ENCODE measurements at regions not wholly inside any gene's neighbourhood (a gene's known extent, or its start where the extent isn't known, plus 50 kb on each side); places are given as distances from the start of the nearest gene placed in this dataset.
A peak's percentile ranks its signal among the peaks of the same experiment; 100 is the strongest.
"Not testable (repeated sequence)": the region's sequence is repeated elsewhere in the genome, so short reads cannot be mapped to it uniquely, and the experiment has no call there.

GRCh38 chr22:11606047-11607000, 3921.7 kb upstream of the OR11H1 start:
- ATAC-seq: not testable (repeated sequence)

- ATAC-seq: not testable (repeated sequence)
Observed at GRCh38 chr22:11607215-11607614, 3920.8 kb upstream of the OR11H1 start.

GRCh38 chr22:11608486-11608885, 3919.5 kb upstream of the OR11H1 start:
- not testable (repeated sequence) for ATAC-seq

DNA sequence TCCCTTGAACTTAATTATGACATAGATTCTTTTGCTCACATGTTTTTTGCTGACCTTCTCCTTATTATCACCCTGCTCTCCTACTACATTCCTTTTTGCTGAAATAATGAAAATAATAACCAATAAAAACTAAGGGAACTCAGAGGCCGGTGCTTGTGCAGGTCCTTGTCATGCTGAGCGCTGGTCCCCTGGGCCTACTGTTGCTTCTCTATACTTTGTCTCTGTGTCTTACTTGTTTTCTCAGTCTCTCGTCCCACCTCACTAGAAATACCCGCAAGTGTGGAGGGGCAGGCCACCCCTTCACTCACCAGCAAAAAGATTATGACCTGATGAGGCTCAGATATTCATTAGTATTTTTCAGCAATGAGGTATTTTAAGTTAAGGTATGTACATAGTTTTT, 3918.8 kb upstream of the OR11H1 start:
- not testable (repeated sequence) for ATAC-seq

DNA sequence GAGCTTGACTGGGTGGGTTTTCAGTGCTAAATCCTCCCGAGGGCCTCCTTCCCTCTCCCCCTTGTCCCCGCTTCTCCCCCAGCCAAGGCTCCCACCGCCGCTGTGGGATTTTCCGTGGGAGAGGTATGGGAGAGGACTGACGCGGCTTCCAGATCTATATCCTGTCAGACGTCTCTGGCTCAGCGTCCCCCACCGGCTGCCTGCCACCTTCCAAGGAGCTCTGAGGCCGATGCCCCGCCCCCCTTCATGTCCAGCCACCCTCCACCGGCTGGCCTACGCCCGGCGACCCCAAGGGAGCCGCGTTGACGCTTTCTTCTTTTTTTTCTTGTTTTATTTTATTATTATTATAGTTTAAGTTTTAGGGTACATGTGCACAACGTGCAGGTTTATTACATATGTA, 3916.7 kb upstream of the OR11H1 start:
- ATAC-seq: not testable (repeated sequence)

DNA sequence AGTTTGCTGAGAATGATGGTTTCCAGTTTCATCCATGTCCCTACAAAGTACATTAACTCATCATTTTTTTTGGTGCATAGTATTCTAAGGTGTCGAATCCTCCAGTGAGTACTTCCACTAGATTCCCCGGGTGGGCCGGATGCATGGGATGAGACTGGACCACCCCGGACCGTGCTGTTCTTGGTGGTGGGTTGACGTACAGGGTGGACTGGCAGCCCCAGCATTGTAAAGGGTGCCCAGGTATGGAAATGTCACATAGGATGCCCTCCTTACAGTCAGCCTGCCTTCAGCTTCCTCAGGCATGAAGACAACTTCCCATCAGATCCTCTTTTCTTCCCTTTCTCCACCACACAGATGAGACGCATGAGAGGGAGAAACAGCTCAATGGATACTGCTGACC, 3916.1 kb upstream of the OR11H1 start:
- ATAC-seq: not testable (repeated sequence)

DNA sequence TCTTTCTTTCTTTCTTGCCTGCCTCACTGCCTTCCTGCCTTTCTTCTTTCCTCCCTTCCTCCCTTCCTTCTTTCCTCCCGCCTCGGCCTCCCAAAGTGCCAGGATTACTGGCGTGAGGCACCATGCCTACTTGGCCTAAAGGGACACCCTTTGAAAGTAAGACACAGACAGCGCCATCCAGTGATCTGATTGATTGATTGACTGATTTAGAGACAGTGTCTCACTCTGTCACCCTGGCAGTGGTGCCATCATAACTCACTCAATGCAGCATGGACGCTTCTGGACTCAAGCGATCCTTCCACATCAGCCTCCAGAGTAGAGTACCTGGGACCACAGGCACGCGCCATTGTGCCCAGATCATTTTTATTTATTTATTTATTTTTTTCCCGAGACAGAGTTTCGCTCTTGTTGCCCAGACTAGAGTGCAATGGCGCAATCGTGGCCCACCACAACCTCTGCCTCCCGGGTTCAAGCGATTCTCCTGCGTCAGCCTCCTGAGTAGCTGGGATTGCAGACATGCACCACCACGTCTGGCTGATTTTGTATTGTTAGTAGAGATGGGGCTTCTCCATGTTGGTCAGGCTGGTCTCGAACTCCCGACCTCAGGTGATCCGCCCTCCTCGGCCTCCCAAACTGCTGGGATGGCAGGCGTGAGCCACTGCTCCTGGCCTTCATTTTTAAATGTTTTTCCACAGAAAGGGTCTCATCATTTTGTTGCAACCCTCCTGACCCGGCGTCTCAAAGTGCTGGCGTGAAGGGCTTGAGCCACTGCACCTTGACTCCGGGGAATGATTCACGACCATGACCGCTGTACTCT, 3914.7 kb upstream of the OR11H1 start:
- ATAC-seq: not testable (repeated sequence)

GRCh38 chr22:11613898-11614755, 3913.9 kb upstream of the OR11H1 start:
- no peak for ATAC-seq

DNA sequence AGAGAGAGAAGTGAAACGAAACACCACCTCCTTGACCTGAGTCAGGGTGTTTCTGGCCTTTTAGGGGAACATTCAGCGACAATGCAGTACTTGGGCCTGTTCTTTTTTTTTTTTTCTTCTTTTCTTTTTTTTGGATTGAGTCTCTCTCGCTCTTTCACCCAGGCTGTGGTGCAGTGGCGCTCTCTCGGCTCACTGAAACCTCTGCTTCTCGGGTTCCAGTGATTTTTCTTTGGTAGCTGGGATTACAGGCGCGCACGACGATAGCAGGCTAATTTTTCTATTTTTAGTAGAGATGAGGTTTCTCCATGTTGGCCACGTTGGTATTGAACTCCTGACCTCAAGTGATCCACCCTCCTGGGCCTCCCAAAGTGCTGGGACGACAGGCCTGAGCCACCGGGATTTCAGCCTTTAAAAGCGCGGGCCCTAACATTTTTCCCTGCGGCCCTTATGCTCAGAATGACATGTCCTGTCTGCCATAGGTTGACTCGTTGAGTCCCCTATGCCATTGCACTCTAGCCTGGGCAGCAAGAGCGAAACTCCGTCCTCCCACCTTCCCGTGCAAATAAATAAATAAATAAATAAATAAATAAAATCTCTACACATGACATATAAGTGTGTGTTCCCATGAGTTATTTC, 3913.1 kb upstream of the OR11H1 start:
- ATAC-seq: not testable (repeated sequence)

GRCh38 chr22:11616811-11617210, 3911.2 kb upstream of the OR11H1 start:
- no peak for ATAC-seq

DNA sequence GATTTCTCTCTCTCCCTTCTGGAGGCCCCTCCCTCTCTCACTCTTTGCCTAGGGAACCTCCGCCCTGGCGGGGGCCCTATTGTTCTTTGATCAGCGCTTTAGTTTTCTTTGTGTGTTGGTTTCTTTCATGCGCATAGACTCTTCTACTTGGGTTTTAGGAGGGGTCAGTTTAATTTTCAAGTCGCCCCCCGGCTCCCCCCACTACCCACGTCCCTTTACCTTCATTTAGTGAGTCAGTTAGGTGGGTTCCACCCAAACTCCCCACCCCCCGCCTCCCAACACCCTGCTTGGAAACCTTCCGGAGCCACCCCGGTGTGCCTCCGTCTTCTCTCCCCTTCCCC, 3909.7 kb upstream of the OR11H1 start:
- not testable (repeated sequence) for ATAC-seq

- ATAC-seq: not testable (repeated sequence)
Observed at GRCh38 chr22:11618688-11619087, 3909.3 kb upstream of the OR11H1 start.

DNA sequence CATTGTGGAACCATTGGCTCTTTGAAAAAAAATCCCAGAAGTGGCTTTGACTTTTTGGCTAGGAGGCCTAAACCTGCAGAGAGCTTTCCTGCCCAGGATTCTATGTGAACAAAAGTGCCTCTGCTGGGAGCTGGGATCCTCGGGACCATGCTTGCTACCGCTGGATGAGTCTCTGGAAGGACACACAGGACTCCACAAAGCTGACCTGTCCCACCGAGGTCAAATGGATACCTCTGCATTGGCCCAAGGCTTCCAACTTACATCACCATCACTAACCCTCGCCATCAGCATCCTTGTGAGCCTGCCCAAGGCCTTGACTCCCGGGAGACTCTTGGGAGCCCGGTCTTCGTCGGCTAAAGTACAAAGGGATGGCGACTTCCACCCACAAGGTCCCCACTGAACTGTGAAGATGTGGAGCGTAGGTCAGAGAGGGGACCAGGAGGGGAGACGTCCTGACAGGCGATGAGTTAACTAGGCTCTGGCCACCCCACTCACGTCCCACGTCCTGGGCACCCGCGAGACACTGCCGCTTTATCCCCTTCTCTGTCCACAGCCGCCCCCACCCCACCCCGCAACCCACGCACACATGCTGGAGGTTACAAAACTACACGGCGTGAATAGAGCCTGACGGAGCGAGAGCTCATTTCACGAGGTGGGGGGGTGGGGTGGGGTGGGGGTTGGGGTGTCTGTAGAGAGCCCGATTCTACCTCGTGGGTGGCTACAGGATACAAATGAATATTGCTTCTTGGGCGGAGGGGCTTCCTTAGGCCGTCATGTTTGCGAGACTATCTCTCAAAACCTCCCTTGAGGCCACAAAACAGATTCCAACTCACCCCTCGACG, 3906.8 kb upstream of the OR11H1 start:
- ATAC-seq: not testable (repeated sequence)

DNA sequence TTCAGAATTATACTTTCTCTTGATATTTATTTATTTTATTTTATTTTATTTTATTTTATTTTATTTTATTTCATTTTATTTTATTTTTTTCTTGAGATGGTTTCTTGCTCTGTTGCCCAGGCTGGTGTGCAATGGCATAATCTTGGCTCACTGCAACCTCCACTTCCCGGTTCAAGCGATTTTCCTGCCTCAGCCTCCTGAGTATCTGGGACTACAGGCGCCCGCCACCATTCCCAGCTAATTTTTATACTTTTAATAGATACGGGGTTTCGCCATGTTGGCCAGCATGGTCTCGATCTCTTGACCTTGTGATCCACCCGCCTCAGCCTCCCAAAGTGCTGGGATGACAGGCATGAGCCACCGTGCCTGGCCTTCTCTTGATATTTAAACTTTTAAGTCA, 3905.2 kb upstream of the OR11H1 start:
- ATAC-seq: not testable (repeated sequence)

- ATAC-seq: not testable (repeated sequence)
Observed at GRCh38 chr22:11625711-11626421, 3902.1 kb upstream of the OR11H1 start.

DNA sequence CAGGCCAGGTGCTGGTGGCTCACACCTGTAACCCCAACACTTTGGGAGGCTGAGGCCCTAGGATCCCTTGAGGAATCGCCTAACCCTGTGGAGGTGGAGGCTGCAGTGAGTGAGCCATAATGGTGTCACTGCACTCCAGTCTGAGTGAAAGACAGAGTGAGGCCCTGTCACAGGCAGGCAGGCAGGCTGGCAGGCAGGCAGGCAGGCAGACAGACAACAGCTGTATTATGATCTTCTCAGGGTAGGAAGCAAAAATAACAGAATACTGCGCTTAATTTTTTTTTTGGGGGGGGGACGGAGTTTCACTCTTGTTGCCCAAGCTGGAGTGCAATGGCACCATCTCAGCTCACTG, 3901.6 kb upstream of the OR11H1 start:
- ATAC-seq: no peak

- not testable (repeated sequence) for ATAC-seq
Observed at GRCh38 chr22:11627036-11627435, 3901.0 kb upstream of the OR11H1 start.

GRCh38 chr22:11627436-11627797, 3900.6 kb upstream of the OR11H1 start:
- no peak for ATAC-seq

DNA sequence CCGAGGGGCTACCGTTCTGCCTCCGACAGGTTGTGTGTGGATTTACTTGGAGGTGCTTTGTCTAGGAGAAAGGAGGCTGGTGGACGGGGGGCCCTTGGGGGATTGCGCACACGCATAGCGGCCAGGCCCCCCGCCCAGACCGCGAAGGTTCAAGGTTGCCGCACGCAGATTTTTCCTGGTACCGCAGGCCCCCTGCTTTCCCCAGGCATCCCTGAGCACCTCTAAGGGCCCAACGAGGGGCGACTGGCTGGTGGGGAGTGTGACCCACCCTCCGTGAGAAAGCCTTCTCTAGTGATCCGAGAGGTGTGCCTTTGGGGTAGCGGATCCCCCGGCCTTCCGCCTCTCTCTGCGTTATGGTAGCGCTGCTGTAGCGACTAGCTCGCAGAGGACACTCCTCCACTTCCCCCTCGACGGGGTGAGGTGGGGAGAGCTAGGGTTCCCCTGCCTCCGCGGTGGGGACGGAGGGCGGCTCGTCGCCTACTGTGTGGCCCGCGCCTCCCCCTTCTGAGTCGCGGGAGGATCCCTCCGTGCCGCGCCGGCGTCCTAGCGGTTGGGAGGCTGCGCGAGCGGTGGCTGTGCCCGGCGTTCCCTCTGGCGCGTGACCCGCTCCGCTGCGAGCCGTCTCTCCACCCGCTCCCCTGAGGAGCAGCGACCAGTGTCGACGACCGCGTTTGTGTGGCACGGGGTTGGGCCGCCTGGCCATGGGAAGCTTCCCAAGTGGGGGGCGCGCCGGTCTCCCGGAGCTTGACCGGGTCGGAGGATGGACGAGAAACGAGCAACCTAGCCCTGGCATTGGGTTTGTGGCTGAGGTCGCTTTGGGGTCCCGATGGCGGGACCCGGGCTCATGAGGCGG, 3900.0 kb upstream of the OR11H1 start:
- peak; percentile 26 for ATAC-seq
